ENCODE measurements at regions not wholly inside any gene's neighbourhood (a gene's known extent, or its start where the extent isn't known, plus 50 kb on each side); places are given as distances from the start of the nearest gene placed in this dataset.

DNA sequence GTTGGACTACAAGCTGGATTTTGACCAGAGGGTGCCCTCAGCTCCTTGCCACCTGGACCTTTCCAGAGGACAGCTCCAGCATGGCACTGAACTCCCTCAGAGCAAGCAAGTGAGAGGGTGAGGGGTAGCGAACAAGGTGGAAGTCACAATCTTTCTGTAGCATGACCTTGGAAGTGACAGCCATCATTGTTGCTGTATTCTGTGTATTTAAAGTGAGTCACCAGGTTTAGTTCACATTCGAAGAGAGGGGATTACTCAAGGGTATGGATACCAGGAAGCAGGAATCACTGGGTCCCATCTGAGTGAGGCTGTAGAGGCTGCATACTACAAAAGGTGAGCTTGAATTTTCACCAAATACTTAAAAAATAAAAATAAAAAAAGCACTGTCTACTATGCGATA, 280.0 kb upstream of the SPTLC3 start (continued):
- no peak for TF ChIP-seq TAF1 (IDR thresholded peaks at IDR 0.05; ENCODE audit: low read depth, low read length)
- no peak for TF ChIP-seq KDM1A (IDR thresholded peaks at IDR 0.05; ENCODE audit: borderline replicate concordance, low read length)

Measured in H1 (cell line).